COLO829 (cell line): ENCODE measurements at regions not wholly inside any gene's neighbourhood (a gene's known extent, or its start where the extent isn't known, plus 50 kb on each side); places are given as distances from the start of the nearest gene placed in this dataset.

ENCODE experiments used
- DNase-seq: peaks from one replicate; pipeline ENCODE4 v3.0.0; 2012; ENCODE audit warnings: low spot score

DNA sequence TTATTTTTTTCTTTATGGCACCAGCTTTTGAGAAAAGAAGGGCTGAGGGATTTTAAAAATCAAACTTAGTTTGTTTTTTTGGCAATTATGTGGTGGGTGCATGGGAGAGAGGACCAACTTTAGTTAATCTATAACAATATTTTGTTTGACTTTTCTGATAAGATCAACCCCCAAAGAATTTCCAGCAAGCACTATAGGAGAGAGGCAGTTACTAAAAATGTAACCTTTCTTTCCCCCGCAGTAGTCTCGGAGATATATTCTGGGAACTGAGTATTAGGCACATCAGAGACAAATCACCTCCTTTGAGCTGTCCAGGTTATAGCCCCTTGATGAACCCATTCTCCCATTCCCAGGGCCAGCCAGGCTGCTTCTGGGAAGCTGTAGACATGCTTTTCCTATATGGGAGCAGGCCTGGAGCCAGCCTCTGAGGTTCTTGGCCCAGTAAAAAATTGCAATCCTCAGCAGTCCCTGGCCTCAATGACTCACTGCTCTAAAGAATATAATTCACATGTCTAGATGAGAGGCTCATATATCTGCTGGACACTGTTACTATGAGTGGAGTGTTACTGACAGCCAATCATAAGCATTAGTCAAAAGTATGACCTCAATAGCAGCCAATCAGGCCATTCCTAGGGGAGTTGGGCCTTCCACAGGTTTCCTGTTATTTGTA, 138.3 kb upstream of the AGBL1 start:
- DNase-seq = no peak

DNA sequence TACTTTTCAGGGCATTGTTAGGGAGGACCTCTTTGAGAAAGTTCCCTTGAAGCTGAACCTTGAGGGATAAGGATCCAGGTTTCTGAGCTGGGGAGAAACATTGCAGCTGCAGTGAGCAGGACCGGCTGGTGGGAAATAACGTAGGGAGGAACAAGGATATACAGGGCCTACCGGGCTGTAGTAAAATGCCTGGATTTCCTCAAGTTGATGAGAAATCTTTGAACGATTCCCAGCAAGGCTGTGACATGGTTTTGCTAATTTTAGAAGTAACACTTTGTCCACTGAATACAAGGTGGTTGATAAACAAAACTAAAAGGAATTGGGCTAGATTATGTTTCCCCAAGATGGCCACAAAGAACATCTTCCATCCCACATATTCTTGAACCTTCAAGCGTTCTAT, 137.0 kb upstream of the AGBL1 start:
- no peak for DNase-seq

DNA sequence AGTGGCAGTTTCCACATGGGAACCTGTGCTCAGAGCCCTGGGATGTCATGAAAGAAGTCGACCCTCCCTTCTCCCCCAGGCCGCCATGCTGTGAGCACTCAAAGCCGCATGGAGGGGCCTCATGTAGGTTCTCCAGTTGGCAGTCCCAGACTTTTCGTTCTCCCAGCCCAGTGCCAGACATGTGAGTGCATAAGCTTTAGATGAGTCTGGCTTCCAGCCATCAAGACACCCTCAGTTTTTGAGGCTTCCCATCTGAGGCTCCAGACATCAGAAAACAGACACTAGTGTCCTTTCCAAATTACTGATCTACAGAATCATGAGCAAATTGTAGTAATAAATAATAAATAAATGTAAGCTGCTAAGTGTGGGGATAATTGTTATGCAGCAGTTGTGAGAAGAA, 136.5 kb upstream of the AGBL1 start:
- no peak for DNase-seq

DNA sequence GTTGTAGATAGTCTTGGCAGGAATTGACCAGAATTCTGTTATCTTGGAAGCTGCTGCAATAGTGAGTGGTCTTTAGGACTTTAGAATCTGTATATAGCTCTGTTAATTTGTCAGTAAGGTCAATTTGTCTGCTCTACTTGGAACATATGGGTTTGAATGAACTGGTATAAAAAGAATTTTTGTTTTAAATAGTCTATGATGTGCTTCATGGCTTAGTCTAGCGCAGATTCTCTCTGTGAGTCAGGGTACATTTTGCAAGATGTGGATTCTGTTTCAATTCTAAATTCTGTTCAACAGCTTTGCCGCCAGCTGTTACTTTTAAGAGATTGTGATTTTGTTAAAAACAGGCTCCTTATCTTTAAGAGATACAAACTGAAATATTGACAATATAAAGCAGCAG, 135.9 kb upstream of the AGBL1 start:
- no peak for DNase-seq

GRCh38 chr15:85947021-85947420, 132.7 kb upstream of the AGBL1 start:
- no peak for DNase-seq

DNA sequence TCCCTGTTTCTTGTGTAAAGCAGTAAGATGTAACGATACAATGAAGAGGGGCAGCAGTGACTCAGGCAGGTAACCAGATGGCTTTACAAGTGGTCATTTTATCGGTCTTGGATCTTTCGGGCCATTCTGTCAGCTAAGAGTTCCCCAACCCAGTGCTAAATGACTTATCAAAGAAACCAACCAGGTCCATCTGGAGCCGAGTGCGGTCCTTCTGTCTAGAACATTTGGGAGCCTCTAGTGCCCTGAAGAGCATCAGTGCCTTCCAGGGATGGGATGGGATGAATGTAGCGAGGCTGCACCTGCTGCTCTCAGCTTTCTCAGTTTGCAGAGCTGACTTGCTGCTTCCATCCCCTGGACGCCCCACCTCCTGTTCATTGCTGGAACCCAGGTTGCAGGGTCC, 131.7 kb upstream of the AGBL1 start:
- no peak for DNase-seq

- DNase-seq = no peak
Observed at GRCh38 chr15:85950101-85950500, 129.6 kb upstream of the AGBL1 start.

- no peak for DNase-seq
Observed at GRCh38 chr15:85954586-85954985, 125.1 kb upstream of the AGBL1 start.

DNA sequence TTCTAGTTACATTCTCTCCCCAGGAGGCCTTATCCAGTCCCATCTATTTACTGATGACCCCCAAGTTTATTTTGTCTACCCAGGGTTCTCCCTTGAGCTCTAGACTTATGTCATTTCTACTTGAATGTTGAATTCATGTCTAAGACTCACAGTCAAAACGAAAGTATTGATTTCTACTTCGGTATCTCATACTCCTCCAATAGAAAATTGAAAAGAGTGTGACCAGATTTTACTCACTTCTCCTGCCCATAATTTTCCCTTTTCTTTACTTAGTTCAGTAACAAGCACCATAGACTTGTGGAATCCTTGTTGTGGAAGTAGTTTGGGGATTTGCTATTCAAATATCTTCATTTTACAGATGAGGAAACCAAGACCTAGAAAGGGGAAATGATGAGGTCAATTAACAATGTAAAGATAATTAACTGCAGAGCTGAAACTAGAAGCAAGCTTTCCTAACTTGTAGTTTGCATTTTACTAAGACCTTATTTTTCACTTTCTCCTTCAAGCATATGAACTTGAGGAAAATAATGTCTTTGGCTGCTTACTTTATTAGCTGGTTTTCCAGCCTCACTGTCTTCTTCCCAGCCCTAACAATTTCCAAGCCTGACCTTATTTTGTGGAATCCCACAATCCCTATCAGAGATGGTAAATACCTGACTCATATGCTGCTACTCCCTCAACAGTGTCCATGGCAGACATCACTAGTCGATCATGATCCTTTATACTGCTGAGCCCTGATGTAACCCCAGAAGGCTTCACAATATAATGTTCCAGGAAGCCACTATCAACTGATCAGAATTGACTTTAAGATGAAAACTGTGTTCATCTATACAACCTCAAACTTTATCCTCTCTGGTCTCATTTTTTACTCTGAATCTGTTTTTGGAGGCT, 123.9 kb upstream of the AGBL1 start:
- no peak for DNase-seq

- DNase-seq = no peak
Observed at GRCh38 chr15:85956532-85957275, 123.0 kb upstream of the AGBL1 start.

GRCh38 chr15:85959611-85960010, 120.1 kb upstream of the AGBL1 start:
- DNase-seq = no peak

DNA sequence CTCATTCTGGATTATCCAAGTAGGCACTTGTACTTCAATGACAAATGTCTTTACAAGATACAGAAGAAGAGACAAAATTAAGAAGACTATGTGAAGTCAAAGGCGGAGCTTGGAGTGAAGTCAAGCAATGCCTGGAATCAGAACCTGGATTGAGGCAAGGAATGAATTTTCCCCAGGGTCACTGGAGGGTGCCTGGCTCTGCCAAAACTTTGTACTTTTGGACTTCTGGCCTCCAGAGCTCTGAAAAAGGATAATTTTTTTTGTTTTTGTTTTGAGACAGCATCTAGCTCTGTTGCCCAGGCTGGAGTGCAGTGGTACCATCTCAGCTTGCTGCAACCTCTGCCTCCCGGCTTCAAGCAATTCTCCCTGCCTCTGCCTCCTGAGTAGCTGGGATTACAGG, 119.3 kb upstream of the AGBL1 start:
- DNase-seq = no peak

DNA sequence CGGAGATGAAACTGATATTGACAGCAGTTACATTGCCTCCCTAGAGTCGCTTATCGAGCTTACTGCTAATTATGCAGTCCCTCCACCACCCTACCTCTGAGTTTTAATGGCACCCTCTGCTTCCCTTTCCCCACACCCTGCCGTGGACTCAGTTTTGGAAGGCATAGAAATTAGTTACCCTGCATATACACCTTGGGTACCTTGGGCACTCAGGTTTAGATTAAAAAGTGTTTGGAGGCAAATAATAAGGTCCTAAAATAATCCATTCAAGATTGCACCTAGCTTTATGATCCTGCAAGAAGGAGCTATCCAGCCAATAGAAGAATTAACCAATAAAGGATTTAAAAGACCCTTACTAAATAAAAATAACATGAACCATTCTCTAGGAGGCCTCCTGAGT, 117.8 kb upstream of the AGBL1 start:
- no peak for DNase-seq

GRCh38 chr15:85963262-85963760, 116.4 kb upstream of the AGBL1 start:
- DNase-seq = no peak

- DNase-seq = no peak
Observed at GRCh38 chr15:85964471-85964870, 115.2 kb upstream of the AGBL1 start.

GRCh38 chr15:85967553-85967952, 112.1 kb upstream of the AGBL1 start:
- no peak for DNase-seq

GRCh38 chr15:85972805-85973540, 106.7 kb upstream of the AGBL1 start:
- DNase-seq = no peak

DNA sequence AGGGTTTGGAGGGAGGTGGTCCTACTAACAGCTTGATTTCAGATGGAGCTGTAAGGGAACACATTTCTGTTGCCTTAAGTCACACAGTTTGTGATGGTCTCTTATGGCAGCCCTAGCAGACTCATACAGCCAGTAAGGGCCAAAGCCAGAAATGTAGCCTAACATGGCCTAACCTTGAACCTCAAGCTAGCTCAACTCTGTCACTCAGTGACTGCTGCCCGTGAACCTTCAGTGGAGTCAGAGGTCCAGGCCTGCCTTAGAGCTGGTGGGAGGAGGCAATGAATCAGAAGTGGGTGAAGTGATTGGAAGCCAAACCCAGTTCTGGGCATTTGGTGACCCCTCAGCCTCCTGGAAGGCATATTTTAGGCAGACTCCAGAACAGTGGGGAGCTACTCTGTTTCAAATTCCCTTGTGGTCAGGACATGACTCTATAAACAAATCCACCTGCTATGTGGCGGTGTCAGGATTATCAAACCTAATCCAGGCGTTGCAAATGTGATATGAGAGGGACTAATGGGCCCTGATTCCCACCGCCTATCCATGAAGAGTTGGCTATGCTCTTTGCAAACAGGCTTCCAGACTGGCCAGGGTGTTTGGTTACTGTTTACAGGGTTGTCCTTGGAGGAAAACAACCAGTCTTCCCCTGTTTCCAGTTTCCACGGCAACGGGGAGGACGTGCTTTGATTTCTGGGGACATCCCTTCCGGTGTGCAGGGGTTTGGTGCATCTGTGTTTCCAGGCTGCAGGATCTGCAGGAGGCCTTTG, 105.9 kb upstream of the AGBL1 start:
- DNase-seq = no peak

- peak; percentile 58 for DNase-seq
Observed at GRCh38 chr15:85974348-85974705, 105.3 kb upstream of the AGBL1 start.

GRCh38 chr15:85974742-85975141, 104.9 kb upstream of the AGBL1 start:
- no peak for DNase-seq

- no peak for DNase-seq
Observed at GRCh38 chr15:85976102-85976501, 103.6 kb upstream of the AGBL1 start.
